ENCODE measurements at regions not wholly inside any gene's neighbourhood (a gene's known extent, or its start where the extent isn't known, plus 50 kb on each side); places are given as distances from the start of the nearest gene placed in this dataset.

- no peak for DNase-seq (ENCODE audit: low spot score)
- in situ Hi-C loops (cut with MboI; ENCODE audit: low pct_unique_long_range_greater_than_20kb, low sequenced_read_pairs, unreplicated experiment): no loop called here
- no peak for TF ChIP-seq CTCF (IDR thresholded peaks at IDR 0.05; ENCODE audit: extremely low read depth, insufficient read depth, missing control alignments)
Measured at GRCh38 chr5:56350597-56351170, 117.6 kb upstream of the ANKRD55 start.

- in situ Hi-C loops (cut with MboI; ENCODE audit: low pct_unique_long_range_greater_than_20kb, low sequenced_read_pairs, unreplicated experiment): no loop called here
- no peak for TF ChIP-seq CTCF (IDR thresholded peaks at IDR 0.05; ENCODE audit: extremely low read depth, insufficient read depth, missing control alignments)
- no peak for DNase-seq (ENCODE audit: low spot score)
Measured at GRCh38 chr5:56350011-56350596, 117.0 kb upstream of the ANKRD55 start.

DNA sequence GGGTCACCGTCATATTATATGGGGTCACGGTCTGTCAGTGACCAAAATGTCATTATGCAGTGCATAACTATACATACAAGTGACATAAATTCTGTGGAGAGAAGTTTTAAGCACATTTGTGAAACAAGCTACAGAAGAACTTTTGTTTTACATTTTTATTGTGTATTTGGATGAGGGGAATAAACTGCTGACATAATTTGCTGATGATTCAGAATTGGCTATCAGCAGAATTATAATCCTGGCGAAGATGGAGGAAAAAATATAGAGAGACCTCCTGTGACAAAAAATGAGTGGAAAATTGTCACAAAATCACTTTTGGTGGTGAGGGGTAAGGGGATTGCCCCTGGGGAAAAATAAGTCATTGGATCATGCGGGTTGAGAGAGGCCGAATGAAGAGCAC lies 116.3 kb upstream of the ANKRD55 start:
- in situ Hi-C loops (cut with MboI; ENCODE audit: low pct_unique_long_range_greater_than_20kb, low sequenced_read_pairs, unreplicated experiment): no loop called here
- no peak for DNase-seq (ENCODE audit: low spot score)
- no peak for TF ChIP-seq CTCF (IDR thresholded peaks at IDR 0.05; ENCODE audit: extremely low read depth, insufficient read depth, missing control alignments)

GRCh38 chr5:56346741-56347535 lies 113.8 kb upstream of the ANKRD55 start:
- no peak for TF ChIP-seq CTCF (IDR thresholded peaks at IDR 0.05; ENCODE audit: extremely low read depth, insufficient read depth, missing control alignments)
- no peak for DNase-seq (ENCODE audit: low spot score)
- in situ Hi-C loops (cut with MboI; ENCODE audit: low pct_unique_long_range_greater_than_20kb, low sequenced_read_pairs, unreplicated experiment): no loop called here

DNA sequence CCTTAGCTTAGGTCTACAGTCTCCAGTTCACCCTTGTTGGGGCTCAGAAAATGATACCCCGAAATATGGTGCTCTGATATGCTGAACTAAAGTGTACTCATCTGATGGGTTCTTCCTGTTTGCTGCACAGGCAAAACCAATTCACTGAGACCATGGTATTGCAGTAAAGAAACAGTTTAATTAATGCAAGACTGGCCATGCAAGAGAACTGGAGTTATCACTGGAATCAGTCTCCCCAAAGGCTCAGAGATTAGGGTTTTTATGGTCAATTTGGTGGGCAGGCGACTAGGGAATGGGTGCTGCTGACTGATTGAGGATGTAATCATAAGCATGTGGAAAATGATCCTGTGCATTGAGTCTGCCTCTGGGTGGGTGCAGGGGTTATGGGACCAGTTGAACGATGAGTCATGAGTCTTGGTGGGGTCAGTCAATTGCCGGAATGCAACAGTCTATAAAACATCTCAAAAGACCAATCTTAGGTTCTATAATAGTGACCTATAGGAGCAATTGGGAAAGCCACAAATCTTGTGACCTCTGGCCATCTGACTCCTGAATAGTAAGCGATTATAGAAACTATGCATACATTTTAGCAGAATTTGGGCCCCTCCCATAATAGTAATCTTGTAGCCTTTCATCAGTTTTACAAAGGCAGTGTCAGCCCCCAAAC lies 113.0 kb upstream of the ANKRD55 start:
- in situ Hi-C loops (cut with MboI; ENCODE audit: low pct_unique_long_range_greater_than_20kb, low sequenced_read_pairs, unreplicated experiment): no loop called here
- TF ChIP-seq CTCF (IDR thresholded peaks at IDR 0.05; ENCODE audit: extremely low read depth, insufficient read depth, missing control alignments): no peak
- DNase-seq (ENCODE audit: low spot score): no peak

- DNase-seq (ENCODE audit: low spot score): no peak
- no peak for TF ChIP-seq CTCF (IDR thresholded peaks at IDR 0.05; ENCODE audit: extremely low read depth, insufficient read depth, missing control alignments)
- in situ Hi-C loops (cut with MboI; ENCODE audit: low pct_unique_long_range_greater_than_20kb, low sequenced_read_pairs, unreplicated experiment): no loop called here
Measured at GRCh38 chr5:56345352-56345751, 112.2 kb upstream of the ANKRD55 start.

All from GM13977 (cell line).